HG02678 (cell line): ENCODE measurements at regions not wholly inside any gene's neighbourhood (a gene's known extent, or its start where the extent isn't known, plus 50 kb on each side); places are given as distances from the start of the nearest gene placed in this dataset.
A peak's percentile ranks its signal among the peaks of the same experiment; 100 is the strongest.

ENCODE experiments used
- ATAC-seq: cut with Tn5 transposase; IDR thresholded peaks from one replicate; pipeline ENCODE4 v1.9.1; 2021; ENCODE audit warnings: mild to moderate bottlenecking, moderate library complexity; ENCODE audit not compliant: unreplicated experiment

DNA sequence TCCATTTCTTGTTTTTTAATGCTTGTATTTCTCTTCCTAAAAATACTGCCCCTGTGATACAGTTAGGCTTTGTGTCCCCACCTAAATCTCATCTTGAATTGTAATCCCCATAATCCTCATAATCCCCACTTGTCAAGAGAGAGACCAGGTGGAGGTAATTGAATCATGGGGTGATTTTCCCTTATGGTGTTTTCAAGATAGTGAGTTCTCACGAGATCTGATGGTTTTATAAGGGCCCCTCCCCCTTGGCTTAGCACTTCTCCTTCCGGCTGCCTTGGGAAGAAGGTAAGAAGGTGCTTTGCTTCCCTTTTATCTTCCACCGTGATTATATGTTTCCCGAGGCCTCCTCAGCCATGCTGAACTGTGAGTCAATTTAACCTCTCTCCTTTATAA lies 227.4 kb downstream of the MAN2A1 start:
- ATAC-seq, result no peak

DNA sequence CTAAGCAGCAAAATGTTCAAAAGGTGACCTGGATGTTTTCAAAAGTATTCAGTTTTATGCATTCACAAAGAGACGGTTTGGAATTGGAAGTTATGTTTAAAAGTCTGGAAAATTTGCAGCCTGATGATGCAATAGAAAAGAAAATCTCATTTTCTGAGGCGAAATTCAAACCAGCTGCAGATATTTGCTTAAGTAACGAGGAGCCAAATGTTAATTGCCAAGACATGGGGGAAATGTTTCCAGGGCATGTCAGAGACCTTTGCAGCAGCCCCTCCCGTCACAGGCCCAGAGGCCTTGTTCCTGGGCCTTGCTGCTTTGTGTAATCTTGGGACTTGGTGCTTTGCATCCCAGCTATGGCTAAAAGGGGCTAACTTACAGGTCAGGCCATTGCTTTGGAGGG lies 228.2 kb downstream of the MAN2A1 start:
- no peak for ATAC-seq

DNA sequence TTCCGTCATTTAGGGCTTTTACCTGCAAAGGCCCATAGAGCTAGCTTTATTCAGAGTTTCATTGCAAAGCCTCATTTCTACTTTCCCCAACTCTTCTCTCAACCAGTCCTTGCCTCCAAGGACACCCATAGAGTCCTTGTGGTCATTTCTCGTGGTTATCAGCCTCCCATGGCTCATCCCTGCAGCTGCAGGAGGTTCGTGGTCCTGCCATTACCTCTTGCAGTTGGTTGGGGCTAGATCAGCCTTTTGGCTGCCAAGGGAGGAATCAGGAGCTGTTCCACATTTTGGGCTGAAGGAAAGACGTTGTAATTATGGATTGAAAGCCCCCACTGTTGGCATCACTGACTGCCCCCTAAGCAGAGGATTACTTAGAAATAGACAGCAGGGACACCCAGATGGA lies 231.0 kb downstream of the MAN2A1 start:
- no peak for ATAC-seq

DNA sequence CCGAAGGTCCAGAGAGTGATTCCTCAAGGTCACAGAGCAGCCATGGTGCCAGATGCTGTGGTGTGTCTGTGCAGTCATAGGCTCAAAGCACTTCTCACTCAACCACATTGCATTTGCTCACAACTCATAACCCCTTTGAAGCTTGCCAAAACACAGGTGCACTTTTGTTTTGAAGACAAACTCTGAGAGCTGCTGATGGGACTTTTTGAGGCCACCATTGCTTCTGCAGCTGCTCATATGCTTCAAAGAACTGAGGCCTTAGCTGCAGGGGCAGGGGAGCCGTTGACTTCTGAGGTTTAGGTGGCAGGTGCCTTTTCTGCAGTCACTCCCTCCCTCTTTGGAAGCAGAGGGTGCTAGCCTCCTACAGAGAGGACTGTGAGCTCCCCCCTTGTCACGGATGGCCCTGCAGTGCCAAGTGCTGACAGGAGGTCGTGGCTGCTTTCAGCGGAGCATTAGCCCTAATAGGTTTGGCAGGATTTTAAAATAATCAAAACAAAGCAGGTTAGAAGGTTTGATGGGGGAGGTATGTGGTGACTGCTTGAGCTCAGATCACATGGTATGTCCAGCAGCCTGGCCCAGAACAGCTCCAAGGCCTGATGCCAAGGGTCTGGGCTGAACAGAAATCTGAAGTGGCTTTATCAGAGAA lies 232.1 kb downstream of the MAN2A1 start:
- peak; percentile 79 for ATAC-seq

DNA sequence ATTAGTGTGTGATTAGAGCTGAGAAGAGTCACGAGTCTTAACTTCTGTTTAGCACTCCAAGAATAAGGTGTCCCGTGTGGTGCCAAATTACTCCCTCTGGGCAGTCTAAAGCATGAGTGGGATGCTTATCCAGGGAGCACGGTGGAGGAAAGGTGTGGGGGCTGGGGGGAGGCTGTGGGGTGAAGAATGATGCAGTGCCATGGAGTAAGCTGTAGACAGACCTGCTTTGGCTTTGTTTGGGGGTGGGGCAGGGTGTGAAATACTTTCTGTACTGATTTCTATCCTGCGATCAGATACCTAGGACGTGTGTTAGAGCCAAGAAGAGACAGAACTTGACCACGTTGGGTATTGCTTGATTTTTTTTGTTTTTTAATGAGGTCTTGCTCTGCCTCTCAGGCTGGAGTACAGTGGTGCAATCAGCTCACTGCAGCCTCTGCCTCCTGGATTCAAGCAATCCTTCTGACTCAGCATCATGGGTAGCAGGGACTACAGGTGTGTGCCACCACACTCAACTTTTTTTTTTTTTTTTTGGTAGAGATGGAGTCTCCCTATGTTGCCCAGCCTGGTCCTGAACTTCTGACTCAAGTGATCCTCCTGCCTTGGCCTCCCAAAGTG lies 232.8 kb downstream of the MAN2A1 start:
- ATAC-seq, result no peak

DNA sequence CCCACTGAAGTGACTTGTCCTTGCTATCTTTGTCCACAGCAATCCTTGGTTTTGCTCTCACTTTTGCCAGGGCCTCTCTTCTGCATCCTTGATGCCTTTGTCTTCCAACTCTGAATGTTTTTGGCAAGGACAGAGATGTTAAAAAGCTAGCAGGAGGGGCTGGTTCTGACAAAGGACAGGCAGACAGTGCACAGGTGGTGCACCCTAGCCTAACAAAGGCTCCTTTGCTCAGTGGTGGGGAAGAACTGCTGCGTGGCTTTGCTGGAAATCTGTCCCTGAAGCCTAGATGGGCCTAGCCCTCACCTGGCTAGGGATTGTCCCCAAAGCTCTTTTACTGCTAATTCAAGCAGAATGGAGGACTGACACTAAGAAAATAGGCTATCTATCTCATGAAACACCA lies 233.5 kb downstream of the MAN2A1 start:
- no peak for ATAC-seq

DNA sequence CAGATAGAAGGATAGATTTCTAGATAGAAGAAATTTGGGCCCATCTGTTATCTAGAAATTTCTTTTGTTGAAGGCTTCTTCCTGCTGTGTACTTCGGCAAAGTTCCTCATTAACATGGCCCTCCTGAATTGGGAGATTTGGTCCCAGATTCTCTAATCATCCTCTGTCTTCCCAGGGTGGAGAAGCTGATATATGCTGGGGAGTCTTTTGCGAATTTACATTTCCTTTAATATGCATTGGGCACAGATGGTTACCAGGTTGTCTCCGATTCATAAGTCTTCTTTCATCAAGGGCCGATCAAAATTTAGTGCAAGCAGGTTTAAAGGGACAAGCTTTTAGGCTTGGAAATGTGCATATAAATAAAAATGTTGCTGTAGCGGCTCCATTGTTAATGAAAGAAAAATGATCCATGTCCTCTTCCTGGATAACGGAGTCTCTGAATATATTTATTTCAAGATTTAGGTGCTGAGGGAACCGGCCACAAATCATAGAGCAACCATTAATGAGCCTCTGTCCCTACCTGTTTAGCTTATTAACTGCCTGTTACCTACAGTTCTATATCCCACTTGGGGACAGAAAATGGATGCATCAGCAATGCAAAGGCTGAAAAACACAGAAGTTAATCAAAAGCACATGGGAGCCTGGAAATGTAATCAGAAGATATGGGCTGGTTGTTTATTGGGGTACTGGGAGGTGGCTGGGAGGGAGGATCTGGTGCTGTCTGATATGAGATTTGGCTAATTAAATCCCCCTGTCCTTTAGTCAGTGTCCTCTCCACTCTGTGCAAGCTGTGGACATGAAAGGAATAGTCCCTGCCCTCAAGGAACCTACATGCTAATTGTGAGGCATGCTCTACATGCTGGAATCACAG lies 234.7 kb downstream of the MAN2A1 start:
- no peak for ATAC-seq

DNA sequence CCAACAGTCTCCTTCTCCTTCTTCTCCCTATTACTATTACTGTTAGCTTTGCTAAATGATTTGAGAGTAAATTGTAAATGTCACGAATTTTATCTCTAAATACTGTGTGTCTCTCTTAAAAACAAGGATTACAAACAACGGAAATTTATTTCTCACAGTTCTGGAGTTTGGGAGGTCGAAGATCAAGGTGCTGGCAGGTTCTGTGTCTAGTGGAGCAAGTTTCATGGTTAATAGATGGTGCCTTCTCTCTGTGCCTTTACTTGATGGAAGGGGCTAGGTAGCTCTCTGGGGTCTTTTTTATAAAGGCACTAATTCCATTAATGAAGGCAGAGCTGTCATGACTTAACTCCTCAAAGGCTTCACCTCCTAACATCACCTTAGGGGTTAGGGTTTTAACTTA lies 237.9 kb downstream of the MAN2A1 start:
- no peak for ATAC-seq

DNA sequence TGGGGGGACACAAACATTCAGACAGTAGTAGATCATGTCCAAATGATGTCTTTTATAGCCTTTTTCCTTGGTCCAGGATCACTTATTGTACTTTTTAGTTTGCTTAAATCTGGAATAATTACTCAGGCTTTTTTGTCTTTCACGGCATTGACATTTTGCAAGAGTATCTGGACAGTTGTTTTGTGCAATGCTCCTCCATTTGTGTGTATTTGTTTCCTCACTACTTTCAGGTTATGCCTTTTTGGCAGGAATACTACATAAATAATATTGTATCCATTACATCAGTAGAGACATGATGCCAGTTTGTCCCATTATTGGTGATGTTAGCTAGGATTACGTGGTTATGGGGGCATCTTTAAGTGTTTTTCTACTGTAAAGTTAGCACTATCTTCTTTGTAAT lies 238.3 kb downstream of the MAN2A1 start:
- no peak for ATAC-seq

DNA sequence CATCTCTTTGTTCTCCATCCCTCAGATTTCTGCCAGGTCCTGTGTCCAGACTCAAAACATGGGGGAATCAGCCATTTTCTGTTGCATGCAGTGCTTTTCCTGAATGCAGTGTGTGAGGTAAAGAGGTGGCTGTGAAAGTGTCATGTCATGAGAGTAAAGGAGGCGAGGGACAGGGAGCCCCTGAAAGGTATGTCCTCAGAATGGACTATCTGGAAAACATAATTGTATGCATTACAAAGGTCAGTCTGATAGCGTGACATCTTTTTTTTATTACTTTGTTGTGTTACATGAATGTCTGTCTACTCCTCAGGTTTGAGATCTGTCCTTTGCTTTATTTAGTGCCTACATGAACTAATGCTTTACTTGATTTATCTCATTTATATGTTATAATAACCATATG lies 239.1 kb downstream of the MAN2A1 start:
- ATAC-seq, result no peak

DNA sequence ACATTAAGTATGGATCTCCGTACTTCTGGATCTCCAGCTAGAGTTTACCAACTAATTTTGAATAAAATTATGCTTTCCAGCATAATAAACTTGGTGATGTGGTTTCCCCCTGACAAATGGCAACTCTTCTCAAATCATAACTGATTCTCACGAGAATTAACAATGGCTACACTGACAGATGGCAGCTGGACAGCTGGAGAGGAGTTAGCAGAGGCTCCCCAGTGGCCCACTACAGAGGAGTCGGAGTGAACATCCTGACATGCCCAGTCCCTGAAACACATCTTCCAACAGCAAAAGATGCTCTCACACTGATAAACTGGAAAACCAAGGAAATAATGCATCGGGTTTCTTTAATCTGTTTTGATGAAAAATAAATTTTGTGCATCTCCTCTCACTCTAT lies 239.6 kb downstream of the MAN2A1 start:
- ATAC-seq, result no peak

DNA sequence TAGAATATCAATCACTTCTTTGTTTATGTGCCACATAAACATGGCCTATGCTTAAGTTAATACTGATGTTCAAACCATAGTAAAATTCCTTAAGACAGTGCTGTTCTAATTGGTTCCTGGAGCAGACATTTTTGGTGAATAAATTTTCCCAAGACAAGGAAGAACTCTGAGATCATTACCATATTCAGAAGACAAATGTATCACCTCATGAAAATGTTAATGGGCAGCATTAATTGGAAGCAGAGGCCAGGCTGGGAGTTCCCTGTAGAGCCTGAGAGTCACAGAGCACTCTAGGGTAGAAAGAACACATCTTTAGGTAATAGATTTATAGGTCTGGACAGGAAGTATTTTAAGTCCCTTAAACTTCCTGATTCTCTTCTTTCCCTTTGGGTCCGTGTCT lies 240.2 kb downstream of the MAN2A1 start:
- ATAC-seq, result no peak

DNA sequence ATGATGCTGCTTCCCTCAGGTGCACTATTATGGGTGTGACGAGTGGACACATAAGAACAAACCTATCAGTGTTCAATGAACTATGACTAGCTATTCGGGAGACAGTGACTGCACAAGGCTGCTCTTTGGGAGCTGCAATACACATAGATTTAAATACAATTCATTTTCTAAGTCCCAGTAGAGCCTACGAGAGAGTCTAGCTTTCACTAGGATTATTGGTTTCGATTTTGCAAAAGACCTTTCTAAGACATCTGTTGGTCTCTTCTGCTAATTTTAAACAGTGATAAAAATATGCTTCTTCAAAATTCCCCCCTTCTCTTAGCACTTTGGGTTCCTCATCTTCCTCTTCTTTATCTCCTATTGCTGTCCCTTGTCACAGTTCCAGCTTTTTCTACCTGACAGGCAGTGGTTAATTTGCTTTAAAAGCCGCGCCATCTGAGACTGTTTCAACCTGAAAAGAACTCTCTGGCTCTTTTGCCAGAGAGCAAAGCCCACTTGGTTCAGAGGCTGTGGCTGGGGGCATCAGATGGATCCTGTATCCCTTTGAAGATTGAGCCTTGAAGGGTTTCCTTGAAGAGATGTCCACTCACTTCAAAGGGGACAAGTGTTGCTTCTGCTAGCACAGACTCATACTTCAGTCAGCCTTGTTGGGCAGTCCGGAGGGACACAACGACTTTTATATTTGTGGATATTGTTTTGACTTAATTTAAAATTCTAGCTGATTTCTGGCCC lies 241.5 kb downstream of the MAN2A1 start:
- ATAC-seq, result no peak

DNA sequence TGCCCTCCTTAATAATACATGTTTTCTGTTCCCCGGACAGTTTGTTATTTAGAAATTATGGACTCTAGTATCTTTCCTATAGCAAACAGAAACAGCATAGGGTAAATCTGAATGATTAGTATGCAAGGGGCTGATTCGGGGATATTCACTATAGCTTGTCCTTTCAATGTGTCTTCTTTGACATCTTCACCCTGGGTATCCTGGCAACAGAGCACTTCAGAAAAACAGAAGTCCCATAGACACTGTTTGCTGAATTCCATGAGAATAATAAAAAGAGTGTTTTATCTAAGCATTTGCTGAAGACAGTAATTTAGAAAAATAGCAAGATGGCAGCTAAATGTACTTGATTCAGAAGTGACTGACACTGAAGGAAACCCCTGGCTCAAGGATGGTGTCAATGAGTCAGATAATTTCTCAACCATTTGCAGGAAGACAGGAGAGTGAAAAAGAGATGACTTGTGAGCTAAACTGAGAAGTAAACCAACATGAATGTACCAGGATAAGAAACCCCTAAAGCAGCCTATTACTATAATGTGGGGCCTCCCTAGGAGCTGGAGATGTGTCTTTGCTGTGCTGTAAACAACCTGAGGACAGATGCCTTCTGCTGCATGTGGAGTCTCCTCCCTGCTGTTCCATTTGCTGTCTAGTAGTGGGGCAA lies 246.2 kb downstream of the MAN2A1 start:
- ATAC-seq, result no peak

DNA sequence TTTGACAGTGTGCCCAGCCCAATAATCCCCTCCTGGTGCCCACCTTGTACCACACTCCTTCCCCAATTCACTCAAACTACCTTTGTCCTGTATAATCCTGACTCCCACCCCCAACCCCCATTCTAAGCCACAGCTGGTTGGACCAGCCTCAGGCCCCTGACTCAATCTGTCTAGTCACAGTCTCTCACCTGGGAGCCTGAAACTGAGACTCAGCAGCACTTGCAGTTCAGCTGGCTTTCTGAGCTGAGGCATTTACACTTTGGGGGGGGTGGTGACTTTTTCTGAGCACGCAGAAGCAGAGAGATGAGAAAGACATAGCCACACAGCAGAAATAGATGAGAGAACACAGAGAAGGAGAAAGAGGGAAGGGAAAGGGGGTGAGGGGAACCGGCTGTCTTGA lies 247.3 kb downstream of the MAN2A1 start:
- ATAC-seq, result peak; percentile 95

DNA sequence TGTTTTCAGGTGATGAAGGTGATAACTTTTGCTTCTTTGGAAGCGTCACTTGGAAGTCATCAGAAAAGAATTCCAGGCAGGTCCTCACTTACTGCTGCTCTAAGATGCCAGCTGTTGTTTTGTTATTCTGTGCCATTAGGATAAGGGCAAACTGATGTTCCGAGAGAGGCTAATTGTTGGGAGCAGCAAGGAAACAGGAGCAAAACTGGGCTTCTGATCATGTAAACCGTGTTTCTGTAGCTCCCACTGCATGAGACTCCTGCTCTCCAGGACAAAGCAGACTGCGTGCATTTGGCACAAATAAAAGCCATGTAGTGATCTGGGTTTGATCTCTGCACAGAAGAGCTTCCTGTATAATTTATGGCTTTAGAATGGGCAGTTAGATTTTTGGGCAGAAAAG lies 248.2 kb downstream of the MAN2A1 start:
- ATAC-seq, result no peak

DNA sequence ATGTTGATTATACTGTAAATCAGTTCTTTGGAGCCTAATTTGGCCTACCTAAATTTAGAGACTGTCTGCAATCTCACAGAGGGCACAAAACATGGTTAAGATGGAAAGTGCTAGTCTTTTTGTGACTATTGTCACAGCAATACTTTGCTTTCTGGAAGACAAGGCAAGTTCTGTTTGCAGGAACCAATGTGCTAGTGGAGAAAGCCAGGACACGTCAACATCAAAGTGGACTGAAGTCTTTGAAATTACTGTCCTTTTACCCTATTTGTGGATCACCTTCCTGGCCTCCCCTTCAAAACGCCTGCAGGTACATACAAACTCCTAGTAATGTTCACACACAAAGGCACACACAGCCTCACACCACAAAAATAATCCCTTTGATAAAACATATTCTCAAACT lies 248.7 kb downstream of the MAN2A1 start:
- no peak for ATAC-seq

DNA sequence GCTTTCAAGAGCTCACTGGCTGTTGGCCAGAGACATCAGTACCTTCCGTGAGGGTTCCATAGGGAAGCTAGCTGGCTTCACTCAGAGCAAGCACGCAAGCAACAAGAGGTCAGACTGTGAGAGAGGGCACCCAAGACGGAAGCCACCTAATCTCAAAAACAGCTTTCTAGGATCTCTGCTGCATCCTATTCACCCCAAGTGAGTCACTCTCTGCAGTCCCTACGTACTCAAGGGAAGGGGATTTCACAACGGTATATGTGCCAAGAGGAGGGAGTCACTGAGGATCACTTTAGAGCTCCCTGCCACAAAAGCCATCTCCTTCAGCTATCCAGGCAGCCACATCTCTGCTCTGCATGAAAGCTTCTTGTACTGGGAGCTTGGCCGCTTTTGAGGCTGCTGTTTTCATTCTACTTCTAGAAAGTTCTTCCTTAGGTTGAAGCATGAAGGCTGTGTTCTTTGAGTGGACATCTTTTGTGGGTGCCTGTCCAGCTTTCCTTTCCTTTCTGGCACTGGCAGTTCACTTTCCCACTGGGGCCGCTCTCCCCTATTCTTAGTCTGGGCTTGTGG lies 249.5 kb downstream of the MAN2A1 start:
- ATAC-seq, result no peak

DNA sequence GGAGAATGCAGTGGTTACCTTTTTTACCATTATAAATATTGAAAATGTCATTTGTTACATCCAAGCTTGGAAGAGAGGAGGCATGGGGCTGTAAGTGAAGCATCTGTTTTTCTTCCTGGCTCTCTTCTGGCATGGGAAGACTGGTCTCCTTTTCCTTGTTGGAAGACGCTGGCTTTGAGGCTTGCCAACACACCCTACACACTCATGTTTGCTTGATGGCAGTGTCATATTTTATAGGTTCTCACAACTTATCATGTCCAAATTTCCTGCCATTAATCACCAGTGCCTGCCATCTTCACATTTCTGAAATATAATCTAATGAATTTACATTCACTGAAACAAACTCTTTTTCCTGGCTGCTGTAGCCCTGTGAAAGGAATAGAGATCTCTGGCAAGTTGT lies 252.9 kb downstream of the MAN2A1 start:
- ATAC-seq, result no peak

DNA sequence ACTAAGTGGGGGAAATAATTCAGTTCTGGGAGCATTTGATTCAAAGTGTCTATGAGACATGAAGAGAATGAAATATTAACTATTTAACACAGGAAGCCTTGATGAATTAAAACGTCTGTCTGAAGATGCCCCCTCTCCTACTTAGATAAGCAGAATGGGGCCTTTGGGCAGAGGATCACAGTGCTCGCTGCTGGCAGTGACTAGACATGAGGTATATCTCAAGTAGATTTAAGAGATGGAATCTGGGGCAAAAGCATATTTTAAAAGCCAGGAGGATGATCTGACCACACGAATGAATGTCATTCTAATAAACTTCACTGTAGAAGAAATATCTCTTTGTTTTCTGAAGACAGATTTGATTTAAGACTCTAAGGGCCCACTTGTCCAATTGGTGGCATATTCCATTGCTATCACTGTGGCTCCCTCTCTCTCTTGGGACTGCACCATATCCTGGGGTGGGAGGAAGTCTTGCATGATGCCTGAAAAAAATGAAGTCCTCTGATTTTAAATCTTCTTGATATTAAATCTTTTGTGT lies 254.0 kb downstream of the MAN2A1 start:
- no peak for ATAC-seq
